ENCODE measurements at regions not wholly inside any gene's neighbourhood (a gene's known extent, or its start where the extent isn't known, plus 50 kb on each side); places are given as distances from the start of the nearest gene placed in this dataset.

DNA sequence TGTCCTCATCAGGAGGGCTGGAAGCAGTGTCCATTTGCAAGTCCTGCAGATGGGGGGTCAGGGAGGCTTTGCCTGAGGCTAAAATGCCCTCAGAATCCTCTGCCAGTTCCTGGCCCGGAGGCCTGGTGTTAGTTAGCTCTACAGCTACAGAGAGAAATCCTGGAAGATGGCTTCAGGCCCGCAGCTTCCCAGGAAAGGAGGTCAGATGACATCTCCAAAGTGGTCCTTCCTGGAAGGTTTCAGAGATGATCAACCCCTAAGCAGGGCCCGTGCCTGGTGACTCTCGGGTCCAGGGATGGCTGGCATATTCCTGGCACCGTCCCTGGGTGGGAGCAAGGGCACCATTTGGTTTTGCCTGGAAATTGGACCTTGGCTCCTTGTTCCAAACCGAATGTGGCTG is 959.1 kb downstream of the BRD1 start:
- peaks cover 0 to 7% (median 0%) of the 10 kb centered on the region in 9 donors for H3K27me3 ChIP-seq
- H3K36me3 ChIP-seq, result no peaks in the 10 kb centered on the region
- no peak for ATAC-seq
- intact Hi-C loops (cut with DNase I), result no loop called here
- H3K4me1 ChIP-seq, result no peaks in the 10 kb centered on the region
- H3K9me3 ChIP-seq, result peaks cover 0 to 6% (median 0%) of the 10 kb centered on the region in 12 donors
- DNase-seq, result no peak
- no peak overlapping the region for H3K4me3 ChIP-seq
- TF ChIP-seq, protein P1, sequence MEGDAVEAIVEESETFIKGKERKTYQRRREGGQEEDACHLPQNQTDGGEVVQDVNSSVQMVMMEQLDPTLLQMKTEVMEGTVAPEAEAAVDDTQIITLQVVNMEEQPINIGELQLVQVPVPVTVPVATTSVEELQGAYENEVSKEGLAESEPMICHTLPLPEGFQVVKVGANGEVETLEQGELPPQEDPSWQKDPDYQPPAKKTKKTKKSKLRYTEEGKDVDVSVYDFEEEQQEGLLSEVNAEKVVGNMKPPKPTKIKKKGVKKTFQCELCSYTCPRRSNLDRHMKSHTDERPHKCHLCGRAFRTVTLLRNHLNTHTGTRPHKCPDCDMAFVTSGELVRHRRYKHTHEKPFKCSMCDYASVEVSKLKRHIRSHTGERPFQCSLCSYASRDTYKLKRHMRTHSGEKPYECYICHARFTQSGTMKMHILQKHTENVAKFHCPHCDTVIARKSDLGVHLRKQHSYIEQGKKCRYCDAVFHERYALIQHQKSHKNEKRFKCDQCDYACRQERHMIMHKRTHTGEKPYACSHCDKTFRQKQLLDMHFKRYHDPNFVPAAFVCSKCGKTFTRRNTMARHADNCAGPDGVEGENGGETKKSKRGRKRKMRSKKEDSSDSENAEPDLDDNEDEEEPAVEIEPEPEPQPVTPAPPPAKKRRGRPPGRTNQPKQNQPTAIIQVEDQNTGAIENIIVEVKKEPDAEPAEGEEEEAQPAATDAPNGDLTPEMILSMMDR (IDR thresholded peaks at IDR 0.05), result no peak
- TF ChIP-seq POLR2A (IDR thresholded peaks at IDR 0.05), result no peak
- no peak overlapping the region for H3K27ac ChIP-seq
- WGBS, 4 donors, result 43 to 61% (median 57%) methylated on average over 5 to 6 of the region's 6 CpGs

DNA sequence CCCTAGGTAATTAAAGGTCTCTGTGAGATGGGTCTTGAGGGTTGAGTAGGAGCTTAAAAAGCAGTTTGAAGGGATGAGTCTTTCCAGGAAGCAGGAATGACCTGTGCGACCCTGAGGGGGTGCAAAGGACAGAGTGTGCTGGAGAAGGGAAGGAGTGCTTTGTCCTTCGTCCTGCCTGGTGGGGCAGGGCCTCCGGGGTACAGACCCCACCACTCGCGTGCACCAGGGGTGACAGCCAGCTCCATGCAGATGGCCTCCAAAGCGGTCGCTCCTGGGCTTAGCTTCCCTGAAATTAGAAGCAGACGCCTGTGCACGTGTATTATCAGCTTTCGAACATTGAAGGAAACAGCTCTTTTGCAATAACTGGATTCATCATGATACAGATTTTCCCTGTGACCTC is 959.8 kb downstream of the BRD1 start:
- no peak overlapping the region for H3K4me3 ChIP-seq
- H3K27ac ChIP-seq, result no peak overlapping the region
- ATAC-seq, result no peak
- TF ChIP-seq, protein P1 (IDR thresholded peaks at IDR 0.05), result no peak
- no peak for TF ChIP-seq POLR2A (IDR thresholded peaks at IDR 0.05)
- peaks cover 0 to 7% (median 2%) of the 10 kb centered on the region in 9 donors for H3K27me3 ChIP-seq
- 51 to 74% (median 67%) methylated on average over 10 of the region's 10 CpGs for WGBS, 4 donors
- no peaks in the 10 kb centered on the region for H3K4me1 ChIP-seq
- peak in 1 of 5 donors; percentile 9 for DNase-seq
- no peaks in the 10 kb centered on the region for H3K36me3 ChIP-seq
- intact Hi-C loops (cut with DNase I), result no loop called here
- H3K9me3 ChIP-seq, result peaks cover 0 to 6% (median 0%) of the 10 kb centered on the region in 12 donors

DNA sequence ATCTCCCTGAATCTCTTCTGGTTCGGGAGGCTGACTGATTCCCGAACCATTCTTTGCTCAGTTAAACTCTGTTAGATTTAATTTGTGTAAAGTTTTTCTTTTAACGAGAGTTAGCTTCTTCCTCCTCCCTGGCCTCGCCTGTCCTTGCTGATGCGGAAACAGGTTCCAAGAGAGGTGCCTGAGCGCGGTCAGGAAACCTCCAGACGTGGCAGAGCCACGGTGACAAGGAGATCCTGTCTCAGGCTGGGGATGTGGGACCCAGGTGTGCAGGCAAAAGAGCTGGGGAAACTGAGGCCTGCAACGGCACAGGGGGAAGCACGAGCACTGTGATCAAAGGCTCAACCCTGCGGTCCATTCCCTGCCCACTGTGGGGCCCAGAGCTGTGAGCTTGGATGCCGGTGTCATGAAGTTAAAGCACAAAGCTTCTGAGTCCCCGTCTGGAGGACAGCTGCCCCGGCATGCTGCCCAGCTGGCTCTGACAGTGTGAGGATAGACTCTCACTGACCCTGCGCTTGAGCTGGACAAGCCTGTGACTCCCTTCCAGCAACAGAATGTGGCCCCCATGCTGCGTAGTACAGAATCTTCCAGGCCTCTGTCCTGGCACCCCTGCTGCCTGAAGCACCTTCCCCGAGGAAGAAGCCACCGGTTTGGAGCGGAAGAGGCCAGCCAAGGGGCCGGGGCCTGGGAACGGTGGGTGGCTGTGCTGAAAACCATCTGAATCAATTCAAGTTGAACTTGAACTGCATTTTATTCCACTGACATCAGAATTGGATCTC is 960.6 kb downstream of the BRD1 start:
- 72 to 82% (median 79%) methylated on average over 22 of the region's 22 CpGs for WGBS, 4 donors
- no peaks in the 10 kb centered on the region for H3K36me3 ChIP-seq
- intact Hi-C loops (cut with DNase I), result no loop called here
- H3K27ac ChIP-seq, result peak overlapping the region in 1 of 12 donors; percentile 22
- peaks cover 0 to 6% (median 0%) of the 10 kb centered on the region in 12 donors for H3K9me3 ChIP-seq
- TF ChIP-seq, protein P1 (IDR thresholded peaks at IDR 0.05), result no peak
- TF ChIP-seq POLR2A (IDR thresholded peaks at IDR 0.05), result no peak
- H3K4me3 ChIP-seq, result peak overlapping the region in 1 of 12 donors; percentile 13
- H3K4me1 ChIP-seq, result no peaks in the 10 kb centered on the region
- peaks cover 0 to 7% (median 0%) of the 10 kb centered on the region in 9 donors for H3K27me3 ChIP-seq
- DNase-seq (peak in 1 of 5 donors; percentile 27), ATAC-seq (peak in 3 of 4 donors; percentile 48 to 63 (median 54))

DNA sequence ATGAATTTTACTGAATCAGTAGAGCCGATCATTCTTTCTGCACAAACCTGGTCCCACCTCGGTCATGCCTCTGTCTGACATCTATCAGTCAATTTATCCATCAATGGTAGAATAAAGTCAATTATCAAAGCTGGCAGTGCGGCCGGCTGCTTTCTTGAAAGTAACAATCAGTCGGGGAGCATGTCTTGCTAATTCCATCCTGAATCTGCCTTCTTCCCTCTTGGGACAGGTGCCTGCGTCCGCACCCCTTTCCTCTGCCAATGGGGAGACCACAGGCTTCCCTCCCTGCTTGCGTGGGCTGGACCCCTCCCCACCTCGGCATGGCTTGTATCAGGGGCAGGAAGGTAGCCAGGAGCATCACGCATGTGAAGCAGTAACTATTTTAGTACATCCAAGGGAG is 962.9 kb downstream of the BRD1 start:
- DNase-seq, result no peak
- TF ChIP-seq POLR2A (IDR thresholded peaks at IDR 0.05), result no peak
- TF ChIP-seq, protein P1 (IDR thresholded peaks at IDR 0.05), result no peak
- intact Hi-C loops (cut with DNase I), result no loop called here
- Histone ChIP-seq H3K27me3 (peaks cover 0 to 7% (median 0%) of the 10 kb centered on the region in 9 donors), H3K36me3 (no peaks in the 10 kb centered on the region), H3K4me1 (no peaks in the 10 kb centered on the region), H3K27ac (no peak overlapping the region), H3K4me3 (no peak overlapping the region), H3K9me3 (peaks cover 0 to 3% (median 0%) of the 10 kb centered on the region in 12 donors)
- no peak for ATAC-seq
- 56 to 68% (median 63%) methylated on average over 10 of the region's 10 CpGs for WGBS, 4 donors

Measured in heart left ventricle (tissue), 16 donors.